GM13977 (cell line): ENCODE measurements at regions not wholly inside any gene's neighbourhood (a gene's known extent, or its start where the extent isn't known, plus 50 kb on each side); places are given as distances from the start of the nearest gene placed in this dataset.
"Not testable (repeated sequence)": the region's sequence is repeated elsewhere in the genome, so short reads cannot be mapped to it uniquely, and the experiment has no call there.

Experiments used
- DNase-seq: peaks from one replicate; pipeline ENCODE4 v3.0.0; 2012; ENCODE audit warnings: low spot score
- in situ Hi-C: fragments of 300-500 bp; cut with MboI; formaldehyde crosslinking; loops from one replicate; pipeline ENCODE4 v1.12.0; 2022; ENCODE audit warnings: low sequenced_read_pairs, low pct_unique_long_range_greater_than_20kb, mixed read lengths, inconsistent platforms; ENCODE audit not compliant: unreplicated experiment
- TF ChIP-seq, protein P1 (sequence below): IDR thresholded peaks from 2 replicates; pipeline ENCODE4 v1.5.1; 2012; ENCODE audit warnings: mild to moderate bottlenecking, control low read depth; ENCODE audit not compliant: insufficient read depth; ENCODE audit errors: extremely low read depth, missing control alignments

DNA sequence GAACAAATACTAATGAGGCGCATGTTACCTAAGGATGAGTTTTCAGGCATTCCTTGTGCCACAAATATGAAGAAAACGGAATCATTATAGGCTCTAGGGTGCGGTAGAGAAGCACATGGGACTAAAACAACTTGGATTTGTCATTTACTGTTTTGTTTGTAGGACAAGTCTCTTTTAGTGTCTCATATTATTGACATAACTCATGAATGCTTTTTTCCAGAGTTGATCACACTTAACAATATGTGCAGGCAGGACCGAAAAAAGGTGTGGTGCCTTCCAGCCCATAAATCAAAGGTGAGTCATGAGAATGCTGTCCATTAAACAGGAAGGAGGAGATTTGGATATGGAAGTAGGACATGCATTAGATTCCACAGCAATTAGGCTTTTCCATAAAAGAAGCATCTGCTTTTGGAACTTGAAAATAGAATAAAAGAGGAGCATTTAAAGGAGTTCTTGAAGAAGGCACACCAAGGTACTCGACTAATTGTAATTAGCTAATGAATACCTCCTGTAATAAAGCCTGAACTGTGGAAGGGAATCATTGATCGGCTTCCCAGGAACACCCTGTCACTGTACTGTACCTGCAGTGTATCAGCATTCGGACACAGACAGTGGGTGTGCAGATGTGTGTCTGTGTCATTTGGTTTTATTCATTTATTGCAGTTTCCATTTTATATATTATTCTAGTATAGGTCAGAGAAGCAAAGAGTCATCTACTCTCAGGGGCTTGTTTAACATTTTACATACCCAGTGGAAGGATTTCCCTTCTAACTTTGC is 119.7 kb upstream of the KLF14 start:
- no peak for DNase-seq
- TF ChIP-seq, protein P1, sequence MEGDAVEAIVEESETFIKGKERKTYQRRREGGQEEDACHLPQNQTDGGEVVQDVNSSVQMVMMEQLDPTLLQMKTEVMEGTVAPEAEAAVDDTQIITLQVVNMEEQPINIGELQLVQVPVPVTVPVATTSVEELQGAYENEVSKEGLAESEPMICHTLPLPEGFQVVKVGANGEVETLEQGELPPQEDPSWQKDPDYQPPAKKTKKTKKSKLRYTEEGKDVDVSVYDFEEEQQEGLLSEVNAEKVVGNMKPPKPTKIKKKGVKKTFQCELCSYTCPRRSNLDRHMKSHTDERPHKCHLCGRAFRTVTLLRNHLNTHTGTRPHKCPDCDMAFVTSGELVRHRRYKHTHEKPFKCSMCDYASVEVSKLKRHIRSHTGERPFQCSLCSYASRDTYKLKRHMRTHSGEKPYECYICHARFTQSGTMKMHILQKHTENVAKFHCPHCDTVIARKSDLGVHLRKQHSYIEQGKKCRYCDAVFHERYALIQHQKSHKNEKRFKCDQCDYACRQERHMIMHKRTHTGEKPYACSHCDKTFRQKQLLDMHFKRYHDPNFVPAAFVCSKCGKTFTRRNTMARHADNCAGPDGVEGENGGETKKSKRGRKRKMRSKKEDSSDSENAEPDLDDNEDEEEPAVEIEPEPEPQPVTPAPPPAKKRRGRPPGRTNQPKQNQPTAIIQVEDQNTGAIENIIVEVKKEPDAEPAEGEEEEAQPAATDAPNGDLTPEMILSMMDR, result no peak
- in situ Hi-C loops, result no loop called here

DNA sequence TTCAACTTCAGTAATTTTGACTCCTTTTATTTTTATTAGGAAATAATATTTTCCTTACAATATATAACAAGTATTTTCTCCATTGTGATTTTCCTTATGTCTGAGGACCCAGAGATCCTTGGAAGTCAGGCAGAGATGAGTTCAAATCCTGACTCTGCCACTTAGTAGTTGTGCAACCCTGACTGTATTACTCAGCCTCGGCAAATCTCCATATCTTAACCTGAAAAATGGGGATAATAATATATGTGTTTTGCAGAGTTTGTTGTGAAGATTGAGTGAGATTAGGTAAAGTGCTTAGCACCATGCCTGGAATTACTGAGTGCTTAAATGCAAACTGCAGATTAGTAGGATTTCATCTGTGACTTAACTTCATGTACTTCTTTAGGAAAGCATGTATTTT is 120.5 kb upstream of the KLF14 start:
- in situ Hi-C loops, result no loop called here
- TF ChIP-seq, protein P1, result no peak
- no peak for DNase-seq

DNA sequence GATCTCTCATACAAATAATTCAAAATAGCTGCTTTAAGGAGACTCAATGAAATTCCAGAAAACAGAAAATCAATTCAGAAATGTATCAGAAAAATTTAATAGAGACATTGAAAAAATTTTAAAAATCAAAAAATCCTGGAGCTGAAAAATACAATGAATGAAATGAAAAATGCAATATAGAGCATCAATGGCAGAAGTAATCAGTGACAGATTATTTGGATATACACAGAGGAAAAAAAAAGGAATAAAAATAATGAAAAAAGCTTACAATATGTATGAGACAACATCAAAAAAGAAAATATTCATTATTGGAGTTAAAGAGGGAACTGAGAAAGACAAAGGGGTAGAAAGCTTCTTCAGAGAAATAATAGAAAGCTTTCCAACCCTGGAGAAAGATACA is 122.9 kb upstream of the KLF14 start:
- in situ Hi-C loops, result no loop called here
- DNase-seq, result no peak
- TF ChIP-seq, protein P1, result no peak

DNA sequence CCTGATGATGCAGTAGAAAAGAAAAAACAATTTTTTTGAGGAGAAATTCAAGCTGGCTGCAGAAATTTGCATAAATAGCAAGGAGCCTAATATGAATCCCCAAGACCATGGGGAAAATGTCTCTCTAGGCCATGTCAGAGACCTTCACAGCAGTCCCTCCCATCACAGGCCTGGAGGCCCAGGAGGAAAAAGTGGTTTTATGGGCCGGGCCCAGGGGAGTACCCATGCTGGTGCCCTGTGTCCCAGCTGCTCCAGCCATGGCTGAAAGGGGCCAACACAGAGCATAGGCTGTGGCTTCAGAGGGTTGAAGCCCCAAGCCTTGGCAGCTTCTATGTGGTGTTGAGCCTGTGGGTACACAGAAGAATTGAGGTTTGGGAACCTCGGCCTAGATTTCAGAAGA is 126.8 kb upstream of the KLF14 start:
- DNase-seq, in situ Hi-C loops: not testable (repeated sequence)

DNA sequence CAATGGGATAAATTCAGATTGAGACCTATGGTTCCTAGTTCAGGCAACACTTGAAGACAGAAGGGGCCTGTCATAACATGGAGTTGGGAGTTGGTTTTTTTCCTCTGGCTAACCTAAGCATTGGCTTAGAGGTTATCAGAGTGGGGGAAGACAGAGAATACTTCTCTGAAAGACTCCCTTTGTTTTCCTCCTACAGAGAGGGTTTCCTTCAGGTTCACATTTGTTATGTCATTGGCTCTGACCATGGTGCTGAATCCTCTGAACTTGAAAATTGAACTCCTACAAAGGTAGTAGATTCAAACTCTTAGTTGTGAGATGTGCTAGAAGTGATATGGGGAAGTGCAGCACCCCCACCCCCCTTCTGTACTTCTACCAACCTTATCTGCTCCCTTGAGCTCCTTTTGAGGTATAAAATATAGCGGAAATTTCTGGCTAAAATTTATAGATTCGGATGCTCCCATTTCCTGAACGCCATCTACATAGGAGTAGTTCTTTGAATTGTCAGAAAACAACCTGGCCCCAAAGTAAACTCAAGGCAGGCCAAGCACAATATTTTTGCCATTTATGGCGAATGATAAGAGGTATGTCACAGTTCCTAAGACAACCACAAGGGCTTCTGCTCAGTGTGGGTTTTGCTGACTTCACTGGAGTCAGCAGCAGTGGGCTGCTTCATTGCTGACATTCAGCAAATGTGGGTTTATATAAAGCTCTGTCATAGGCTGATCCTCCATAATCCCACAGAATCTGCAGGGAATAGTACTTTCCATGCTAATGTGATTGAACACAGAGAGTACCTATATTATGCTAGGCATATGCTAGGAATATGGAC is 131.6 kb upstream of the KLF14 start:
- DNase-seq, result no peak
- TF ChIP-seq, protein P1, result no peak
- in situ Hi-C loops, result no loop called here

DNA sequence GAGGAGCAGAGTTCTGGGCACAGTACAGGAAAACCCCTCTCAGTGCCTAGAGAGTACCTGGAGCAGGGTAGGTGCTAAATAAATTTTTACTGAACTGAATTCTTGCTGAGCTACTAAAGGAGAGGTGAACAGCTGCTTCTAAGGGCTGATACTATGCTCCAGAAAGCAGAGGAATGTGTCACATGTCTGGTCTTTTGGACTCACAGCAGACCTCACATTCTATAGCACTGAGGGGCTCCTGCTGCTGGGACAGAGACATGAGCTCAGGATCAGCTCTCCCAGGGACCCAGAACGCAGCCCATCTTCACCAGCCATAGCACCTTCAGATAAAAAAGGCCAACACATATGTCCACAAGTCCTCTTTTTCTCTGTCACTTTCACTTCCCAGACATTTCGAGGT is 133.0 kb upstream of the KLF14 start:
- in situ Hi-C loops, result no loop called here
- DNase-seq, result no peak
- TF ChIP-seq, protein P1, result no peak

DNA sequence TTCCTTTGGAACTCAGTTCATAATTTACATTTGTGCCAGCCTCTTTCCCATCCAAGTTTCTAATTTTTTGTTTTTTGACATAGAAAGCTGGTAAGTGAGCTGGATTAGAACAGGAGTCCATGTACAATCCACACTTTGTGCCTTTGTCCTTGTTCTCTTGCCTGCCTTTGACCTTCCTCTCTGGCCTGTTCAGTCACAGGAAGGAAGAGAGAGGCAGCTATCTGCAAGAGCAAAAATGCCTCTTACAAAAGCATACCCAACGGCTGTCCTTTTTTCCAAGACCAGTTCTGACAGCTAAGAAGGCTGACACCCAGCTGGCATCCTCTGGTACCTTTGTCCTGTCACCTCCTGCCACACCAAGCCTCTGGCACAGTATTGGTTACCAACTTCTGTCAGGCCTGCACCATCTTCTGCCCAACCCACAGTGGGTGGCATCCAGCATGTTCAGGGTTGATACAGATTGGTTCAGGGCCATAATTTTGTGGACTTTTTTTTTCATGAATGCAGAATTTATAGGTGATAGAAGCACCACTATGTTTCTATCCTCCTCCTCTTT is 133.7 kb upstream of the KLF14 start:
- TF ChIP-seq, protein P1, result no peak
- in situ Hi-C loops, result no loop called here
- no peak for DNase-seq
